ENCODE measurements at regions not wholly inside any gene's neighbourhood (a gene's known extent, or its start where the extent isn't known, plus 50 kb on each side); places are given as distances from the start of the nearest gene placed in this dataset.

GRCh38 chr7:41108821-41109220 is 594.1 kb downstream of the INHBA start:
- TF ChIP-seq CTCF (IDR thresholded peaks at IDR 0.05; ENCODE audit: insufficient read depth, low read length), result no peak
- DNase-seq (ENCODE audit: low read depth), result no peak
- H3K4me3 ChIP-seq (ENCODE audit: low read depth, low read length), result no peak overlapping the region

- no peak overlapping the region for H3K4me3 ChIP-seq (ENCODE audit: low read depth, low read length)
- DNase-seq (ENCODE audit: low read depth), result peak; percentile 16
- TF ChIP-seq CTCF (IDR thresholded peaks at IDR 0.05; ENCODE audit: insufficient read depth, low read length), result no peak
Measured at GRCh38 chr7:41107938-41108448, 594.9 kb downstream of the INHBA start.

- TF ChIP-seq CTCF (IDR thresholded peaks at IDR 0.05; ENCODE audit: insufficient read depth, low read length), result no peak
- H3K4me3 ChIP-seq (ENCODE audit: low read depth, low read length), result no peak overlapping the region
- DNase-seq (ENCODE audit: low read depth), result peak; percentile 40
Measured at GRCh38 chr7:41107330-41107937, 595.5 kb downstream of the INHBA start.

- no peak overlapping the region for H3K4me3 ChIP-seq (ENCODE audit: low read depth, low read length)
- TF ChIP-seq CTCF (IDR thresholded peaks at IDR 0.05; ENCODE audit: insufficient read depth, low read length), result no peak
- peak; percentile 60 for DNase-seq (ENCODE audit: low read depth)
Measured at GRCh38 chr7:41104631-41105030, 598.3 kb downstream of the INHBA start.

GRCh38 chr7:41103331-41103730 is 599.6 kb downstream of the INHBA start:
- DNase-seq (ENCODE audit: low read depth), result peak; percentile 66
- H3K4me3 ChIP-seq (ENCODE audit: low read depth, low read length), result no peak overlapping the region
- TF ChIP-seq CTCF (IDR thresholded peaks at IDR 0.05; ENCODE audit: insufficient read depth, low read length), result no peak

- no peak for DNase-seq (ENCODE audit: low read depth)
- no peak overlapping the region for H3K4me3 ChIP-seq (ENCODE audit: low read depth, low read length)
- no peak for TF ChIP-seq CTCF (IDR thresholded peaks at IDR 0.05; ENCODE audit: insufficient read depth, low read length)
Measured at GRCh38 chr7:41098846-41099245, 604.0 kb downstream of the INHBA start.

- no peak for DNase-seq (ENCODE audit: low read depth)
- no peak overlapping the region for H3K4me3 ChIP-seq (ENCODE audit: low read depth, low read length)
- no peak for TF ChIP-seq CTCF (IDR thresholded peaks at IDR 0.05; ENCODE audit: insufficient read depth, low read length)
Measured at GRCh38 chr7:41098402-41098801, 604.5 kb downstream of the INHBA start.

Measured in fibroblast of the aortic adventitia (primary cell).